Sigmoid colon (tissue), 4 donors: ENCODE measurements at regions not wholly inside any gene's neighbourhood (a gene's known extent, or its start where the extent isn't known, plus 50 kb on each side); places are given as distances from the start of the nearest gene placed in this dataset.

Source experiments
- CTCF ChIP-seq, 4 experiments: fragments of 450-650 bp in 3 of 4; fragments of 200-600 bp in 1 of 4; IDR thresholded peaks; one replicate each; pipeline ENCODE4 v1.5.1; 2016 to 2019; ENCODE audit warnings: antibody characterized with exemption in 4 of 4, mild to moderate bottlenecking in 3 of 4, moderate library complexity in 2 of 4
- EP300 ChIP-seq, 4 donors: sonication (generic); formaldehyde crosslinking; IDR thresholded peaks; one replicate each; pipeline ENCODE4 v1.6.1; 2017; ENCODE audit warnings: antibody characterized with exemption in 4 of 4
- POLR2A ChIP-seq, 2 donors: fragments of 450-650 bp; IDR thresholded peaks; one replicate each; pipeline ENCODE4 v1.6.1; 2016; ENCODE audit warnings: antibody characterized with exemption in 2 of 2, mild to moderate bottlenecking in 2 of 2, moderate library complexity in 2 of 2
- POLR2AphosphoS5 ChIP-seq, 4 donors: sonication (generic); formaldehyde crosslinking; IDR thresholded peaks; one replicate each; pipeline ENCODE4 v1.6.1; 2017; ENCODE audit warnings: antibody characterized with exemption in 4 of 4

DNA sequence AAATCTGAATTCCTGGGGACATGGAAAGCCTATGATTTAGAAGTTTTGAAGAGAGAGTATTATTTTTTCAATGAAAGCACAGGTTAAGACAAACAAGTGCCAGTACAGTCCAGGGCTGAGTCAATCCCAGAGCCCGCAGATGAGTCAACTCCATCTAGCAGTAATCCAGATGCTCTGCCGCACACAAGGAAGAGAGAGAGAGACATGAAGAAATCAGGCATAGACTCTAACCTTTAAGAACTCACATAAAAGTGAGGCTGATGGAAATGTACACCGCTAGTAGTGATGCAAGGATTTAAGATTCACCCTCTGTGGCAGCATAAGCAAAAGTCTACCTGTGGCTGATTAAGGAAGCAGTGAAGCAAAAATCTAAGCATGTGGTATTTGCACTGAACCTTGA, 651.5 kb downstream of the TNS3 start:
- TF ChIP-seq POLR2A (IDR thresholded peaks at IDR 0.05), result no peak
- TF ChIP-seq CTCF (IDR thresholded peaks at IDR 0.05), result no peak
- TF ChIP-seq POLR2AphosphoS5 (IDR thresholded peaks at IDR 0.05), result no peak
- no peak for TF ChIP-seq EP300 (IDR thresholded peaks at IDR 0.05)
